H9 (cell line): ENCODE measurements at regions not wholly inside any gene's neighbourhood (a gene's known extent, or its start where the extent isn't known, plus 50 kb on each side); places are given as distances from the start of the nearest gene placed in this dataset.

Source experiments
- DNase-seq: peaks from one replicate; pipeline ENCODE4 v3.0.0-alpha.2; 2017
- H2AFZ ChIP-seq: one replicate; pipeline ENCODE4 v1.6.1; 2013; ENCODE audit warnings: mild to moderate bottlenecking, low read length, control low read depth, moderate library complexity
- H2AK5ac ChIP-seq: 2 replicates; pipeline ENCODE4 v1.6.1; 2013; ENCODE audit warnings: low read length, control low read depth, mixed read lengths; ENCODE audit not compliant: insufficient read length
- H2BK120ac ChIP-seq: one replicate; pipeline ENCODE4 v1.6.1; 2013; ENCODE audit warnings: low read depth, mild to moderate bottlenecking, low read length, control low read depth, inconsistent platforms; ENCODE audit not compliant: poor library complexity, severe bottlenecking
- H2BK12ac ChIP-seq: 2 replicates; pipeline ENCODE4 v1.6.1; 2013; ENCODE audit warnings: low read length, control low read depth, mixed read lengths, low read depth; ENCODE audit not compliant: insufficient read length
- H2BK15ac ChIP-seq: 2 replicates; pipeline ENCODE4 v1.6.1; 2013; ENCODE audit warnings: low read depth, low read length, control low read depth
- H2BK20ac ChIP-seq: one replicate; pipeline ENCODE4 v1.6.1; 2013; ENCODE audit warnings: low read depth, mild to moderate bottlenecking, low read length, control low read depth, inconsistent platforms; ENCODE audit not compliant: poor library complexity, severe bottlenecking
- H2BK5ac ChIP-seq: 2 replicates; pipeline ENCODE4 v1.6.1; 2013; ENCODE audit warnings: low read length, control low read depth, mixed read lengths; ENCODE audit not compliant: insufficient read length
- H3K14ac ChIP-seq: 2 replicates; pipeline ENCODE4 v1.6.1; 2013; ENCODE audit warnings: low read length, control low read depth; ENCODE audit not compliant: insufficient read depth
- H3K18ac ChIP-seq: 2 replicates; pipeline ENCODE4 v1.6.1; 2013; ENCODE audit warnings: low read depth, mild to moderate bottlenecking, mixed read lengths, low read length, control low read depth; ENCODE audit not compliant: insufficient read length
- H3K23ac ChIP-seq: 2 replicates; pipeline ENCODE4 v1.6.1; 2013; ENCODE audit warnings: low read length, control low read depth, mixed read lengths, low read depth; ENCODE audit not compliant: insufficient read length
- H3K23me2 ChIP-seq: 2 replicates; pipeline ENCODE4 v1.6.1; 2013; ENCODE audit warnings: low read depth, mild to moderate bottlenecking, mixed read lengths, low read length, control low read depth; ENCODE audit not compliant: insufficient read length, poor library complexity, severe bottlenecking
- H3K27ac ChIP-seq: 2 replicates; pipeline ENCODE4 v1.5.1; 2013; ENCODE audit warnings: low read length, control low read depth, mixed read lengths, low read depth; ENCODE audit not compliant: insufficient read length
- H3K27me3 ChIP-seq: 2 replicates; pipeline ENCODE4 v1.6.1; 2013; ENCODE audit warnings: low read length, control low read depth, inconsistent platforms; ENCODE audit not compliant: insufficient read depth
- H3K4ac ChIP-seq: 2 replicates; pipeline ENCODE4 v1.6.1; 2013; ENCODE audit warnings: low read depth, mild to moderate bottlenecking, control low read depth, inconsistent platforms, low read length, moderate library complexity
- H3K4me1 ChIP-seq: 2 replicates; pipeline ENCODE4 v1.6.1; 2013; ENCODE audit warnings: low read length, control low read depth, inconsistent platforms; ENCODE audit not compliant: insufficient read depth
- H3K4me2 ChIP-seq: 2 replicates; pipeline ENCODE4 v1.6.1; 2013; ENCODE audit warnings: low read length, control low read depth, mixed read lengths; ENCODE audit not compliant: insufficient read length, insufficient read depth
- H3K56ac ChIP-seq: 2 replicates; pipeline ENCODE4 v1.6.1; 2013; ENCODE audit warnings: low read depth, mild to moderate bottlenecking, mixed read lengths, low read length, control low read depth; ENCODE audit not compliant: insufficient read length
- H3K79me1 ChIP-seq: 2 replicates; pipeline ENCODE4 v1.6.1; 2013; ENCODE audit warnings: low read depth, mild to moderate bottlenecking, moderate library complexity, low read length, control low read depth, inconsistent platforms; ENCODE audit not compliant: insufficient read depth, poor library complexity, severe bottlenecking
- H3K79me2 ChIP-seq: 2 replicates; pipeline ENCODE4 v1.6.1; 2013; ENCODE audit warnings: low read length, control low read depth, inconsistent platforms; ENCODE audit not compliant: insufficient read depth
- H3K9ac ChIP-seq: 2 replicates; pipeline ENCODE4 v1.6.1; 2013; ENCODE audit warnings: low read length, control low read depth, mixed read lengths; ENCODE audit not compliant: insufficient read length; ENCODE audit errors: extremely low read depth
- H3K9me3 ChIP-seq: one replicate; pipeline ENCODE4 v1.6.1; 2013; ENCODE audit warnings: low read depth, low read length, inconsistent platforms; ENCODE audit not compliant: control insufficient read depth
- H3T11ph ChIP-seq: one replicate; pipeline ENCODE4 v1.6.1; 2013; ENCODE audit warnings: mild to moderate bottlenecking, low read length, control low read depth, inconsistent platforms
- H4K20me1 ChIP-seq: one replicate; pipeline ENCODE4 v1.6.1; 2013; ENCODE audit not compliant: control insufficient read depth, insufficient read length, insufficient read depth
- H4K5ac ChIP-seq: 2 replicates; pipeline ENCODE4 v1.6.1; 2013; ENCODE audit warnings: low read depth, mild to moderate bottlenecking, mixed read lengths, low read length, control low read depth; ENCODE audit not compliant: insufficient read length
- H4K8ac ChIP-seq: replicated peaks from 2 replicates; pipeline ENCODE4 v1.6.1; 2013; ENCODE audit warnings: low read length, control low read depth, mixed read lengths, low read depth; ENCODE audit not compliant: insufficient read length
- H4K91ac ChIP-seq: 2 replicates; pipeline ENCODE4 v1.6.1; 2013; ENCODE audit warnings: low read depth, mild to moderate bottlenecking, moderate library complexity, mixed read lengths, low read length, control low read depth; ENCODE audit not compliant: insufficient read length
- H3K27ac Mint-ChIP-seq, 3 experiments: 2 replicates in 2 of 3; 3 replicates in 1 of 3; pipeline ENCODE4 v1.8.0; 2020 to 2021; ENCODE audit warnings: mixed read lengths in 3 of 3, mild to moderate bottlenecking in 1 of 3, moderate library complexity in 1 of 3
- H3K27me3 Mint-ChIP-seq: 2 replicates; pipeline ENCODE4 v1.8.0; 2021; ENCODE audit warnings: low read depth, mild to moderate bottlenecking, moderate library complexity, mixed read lengths
- H3K36me3 Mint-ChIP-seq, 3 experiments: 2 replicates in 2 of 3; 3 replicates in 1 of 3; pipeline ENCODE4 v1.8.0; 2020 to 2021; ENCODE audit warnings: low read depth in 3 of 3, mixed read lengths in 3 of 3; ENCODE audit not compliant: insufficient read depth in 1 of 3
- H3K4me1 Mint-ChIP-seq, 2 experiments: 2 replicates each; pipeline ENCODE4 v1.8.0; 2020; ENCODE audit warnings: mixed read lengths in 2 of 2
- H3K4me3 Mint-ChIP-seq, 2 experiments: 2 replicates in 1 of 2; 3 replicates in 1 of 2; pipeline ENCODE4 v1.8.0; 2020 to 2021; ENCODE audit warnings: mild to moderate bottlenecking in 2 of 2, mixed read lengths in 2 of 2, moderate library complexity in 1 of 2
- H3K9me3 Mint-ChIP-seq, 2 experiments: 2 replicates in 1 of 2; 3 replicates in 1 of 2; pipeline ENCODE4 v1.8.0; 2020; ENCODE audit warnings: mild to moderate bottlenecking in 2 of 2, mixed read lengths in 2 of 2, moderate library complexity in 1 of 2
- CTCF ChIP-seq: fragments of 200-600 bp; sonication (generic); conservative IDR thresholded peaks from 3 replicates; pipeline ENCODE4 v1.8.0; 2021; ENCODE audit warnings: antibody characterized with exemption, mild to moderate bottlenecking
- WGBS: extraction: QIAGEN DNeasy Blood & Tissue Kit; methylation state at CpG from one replicate; pipeline ENCODE4 v1.1.7; 2013; ENCODE audit warnings: missing lambda C conversion rate, low lambda C conversion rate, mixed read lengths; ENCODE audit not compliant: insufficient read length; ENCODE audit errors: extremely low coverage; 5-methylcytosine and 5-hydroxymethylcytosine counted together

- Histone ChIP-seq H3K4me2 (no peak overlapping the region), H3K79me1 (no peaks in the 10 kb centered on the region), H3K18ac (no peak overlapping the region), H3K9me3 (peaks cover 4% of the 10 kb centered on the region), H4K20me1 (no peaks in the 10 kb centered on the region), H3K14ac (no peak overlapping the region), H3T11ph (no peak overlapping the region), H2BK5ac (no peak overlapping the region), H3K9ac (no peak overlapping the region), H4K5ac (no peak overlapping the region), H2AK5ac (no peak overlapping the region), H2AFZ (no peak overlapping the region), H3K79me2 (no peaks in the 10 kb centered on the region), H2BK120ac (no peak overlapping the region), H3K27me3 (no peaks in the 10 kb centered on the region), H4K8ac (no peak overlapping the region), H2BK20ac (no peak overlapping the region), H3K4me1 (peaks cover 2% of the 10 kb centered on the region; the same call in 1 of the 2 replicates), H3K23ac (no peak overlapping the region), H4K91ac (no peak overlapping the region), H3K23me2 (no peaks in the 10 kb centered on the region), H2BK15ac (no peak overlapping the region), H3K27ac (no peak overlapping the region), H3K4ac (no peak overlapping the region), H3K56ac (no peak overlapping the region), H2BK12ac (no peak overlapping the region)
- Mint-ChIP-seq H3K36me3 (peaks cover 2 to 9% (median 4%) of the 10 kb centered on the region in 3 experiments; a peak in 6 of 7 replicates), H3K9me3 (peaks cover 7 to 13% of the 10 kb centered on the region in 2 experiments), H3K4me3 (no peak overlapping the region), H3K27ac (0 out of 7 replicates have a peak overlapping the region, but pooled peaks of 1 of the 3 experiments have one; percentile 44), H3K27me3 (no peaks in the 10 kb centered on the region), H3K4me1 (peaks cover 3 to 17% of the 10 kb centered on the region in 2 experiments; a peak in 2 of 4 replicates)
- TF ChIP-seq CTCF, result no peak
- DNase-seq, result no peak
- no CpG with 5 or more reads among the region's 9 CpGs for WGBS
These were observed 504.3 kb downstream of the FAM133A start for GRCh38 chrX:94178145-94178788.
